ENCODE measurements at regions not wholly inside any gene's neighbourhood (a gene's known extent, or its start where the extent isn't known, plus 50 kb on each side); places are given as distances from the start of the nearest gene placed in this dataset.

GRCh38 chr5:96579711-96580110 is 82.5 kb upstream of the CAST start:
- no peaks in the 10 kb centered on the region for H3K36me3 ChIP-seq (ENCODE audit: control insufficient read depth in 2 of 2, insufficient read depth in 1 of 2, low read length in 2 of 2)
- H3K4me3 ChIP-seq (ENCODE audit: low read depth, low read length) = no peak overlapping the region
- no peak for TF ChIP-seq ZNF660 (tag by site-specific recombination; IDR thresholded peaks at IDR 0.05)
- TF ChIP-seq KLF16 (tag by site-specific recombination; IDR thresholded peaks at IDR 0.05) = no peak
- no peak for TF ChIP-seq SP2 (tag by site-specific recombination; IDR thresholded peaks at IDR 0.05)
- no peak for TF ChIP-seq ZNF548 (tag by site-specific recombination; IDR thresholded peaks at IDR 0.05)
- TF ChIP-seq ZNF837 (tag by site-specific recombination; IDR thresholded peaks at IDR 0.05) = no peak
- no peak for TF ChIP-seq ZNF302 (tag by site-specific recombination; IDR thresholded peaks at IDR 0.05; ENCODE audit: low read depth)
- TF ChIP-seq KLF7 (tag by site-specific recombination; IDR thresholded peaks at IDR 0.05; ENCODE audit: borderline replicate concordance) = no peak
- no peak for TF ChIP-seq AEBP2 (tag by site-specific recombination; IDR thresholded peaks at IDR 0.05; ENCODE audit: borderline replicate concordance)
- TF ChIP-seq ZSCAN30 (tag by site-specific recombination; IDR thresholded peaks at IDR 0.05) = no peak
- no peak for TF ChIP-seq ZBTB8A (tag by site-specific recombination; IDR thresholded peaks at IDR 0.05)
- TF ChIP-seq ZNF449 (tag by site-specific recombination; IDR thresholded peaks at IDR 0.05) = no peak
- no peak for TF ChIP-seq ZNF776 (tag by site-specific recombination; IDR thresholded peaks at IDR 0.05; ENCODE audit: borderline replicate concordance)
- TF ChIP-seq ZNF623 (tag by site-specific recombination; IDR thresholded peaks at IDR 0.05) = no peak
- no peak for TF ChIP-seq ZNF610 (tag by site-specific recombination; IDR thresholded peaks at IDR 0.05; ENCODE audit: borderline replicate concordance)
- TF ChIP-seq ZNF16 (tag by site-specific recombination; IDR thresholded peaks at IDR 0.05; ENCODE audit: low read depth) = no peak
- no peak overlapping the region for H3K27ac ChIP-seq (ENCODE audit: extremely low read depth, low read depth, low read length)
- CTCF ChIA-PET = interaction anchor here (1.5 kb wide), 1 partner anchor 16 kb away, joined by 4 read pairs; no protein-coding TSS in a partner anchor
- H3K9me3 ChIP-seq (ENCODE audit: control insufficient read depth, insufficient read depth, low read depth, low read length) = no peaks in the 10 kb centered on the region
- peaks cover 3% of the 10 kb centered on the region; the same call in 1 of the 2 replicates for H3K4me1 ChIP-seq (ENCODE audit: control insufficient read depth, insufficient read depth, low read length)
- POLR2A ChIA-PET = no interaction called here

- H3K4me3 ChIP-seq (ENCODE audit: low read depth, low read length) = no peak overlapping the region
- H3K27ac ChIP-seq (ENCODE audit: extremely low read depth, low read depth, low read length) = no peak overlapping the region
- ChIA-PET POLR2A (no interaction called here), CTCF (no interaction called here)
- H3K9me3 ChIP-seq (ENCODE audit: control insufficient read depth, insufficient read depth, low read depth, low read length) = no peaks in the 10 kb centered on the region
- H3K4me1 ChIP-seq (ENCODE audit: control insufficient read depth, insufficient read depth, low read length) = peaks cover 3% of the 10 kb centered on the region; the same call in 1 of the 2 replicates
- H3K36me3 ChIP-seq (ENCODE audit: control insufficient read depth in 2 of 2, insufficient read depth in 1 of 2, low read length in 2 of 2) = no peaks in the 10 kb centered on the region
- TF ChIP-seq ZNF350 (tag by site-specific recombination; IDR thresholded peaks at IDR 0.05) (no peak), KLF1 (tag by site-specific recombination; IDR thresholded peaks at IDR 0.05) (no peak), ZNF791 (tag by site-specific recombination; IDR thresholded peaks at IDR 0.05) (no peak), ZNF362 (tag by site-specific recombination; IDR thresholded peaks at IDR 0.05) (no peak), ZNF19 (tag by site-specific recombination; IDR thresholded peaks at IDR 0.05; ENCODE audit: low read depth) (no peak), REST (tag by site-specific recombination; IDR thresholded peaks at IDR 0.05) (no peak), ZNF174 (tag by site-specific recombination; IDR thresholded peaks at IDR 0.05) (no peak), ZBTB7A (tag by site-specific recombination; IDR thresholded peaks at IDR 0.05; ENCODE audit: low read depth) (no peak), BCL11A (tag by site-specific recombination; IDR thresholded peaks at IDR 0.05; ENCODE audit: low read depth) (no peak), ZNF561 (tag by site-specific recombination; IDR thresholded peaks at IDR 0.05; ENCODE audit: borderline replicate concordance) (no peak), ZNF843 (tag by site-specific recombination; IDR thresholded peaks at IDR 0.05) (0 out of 2 replicates have a peak, but pooled peaks have one; percentile 18), ZIC2 (tag by site-specific recombination; IDR thresholded peaks at IDR 0.05) (peak; percentile 86), HIC1 (tag by site-specific recombination; IDR thresholded peaks at IDR 0.05) (no peak)
Measured at GRCh38 chr5:96582343-96582742, 79.8 kb upstream of the CAST start.
